H1 (cell line): ENCODE measurements at regions not wholly inside any gene's neighbourhood (a gene's known extent, or its start where the extent isn't known, plus 50 kb on each side); places are given as distances from the start of the nearest gene placed in this dataset.

Experiments
- CTCF ChIA-PET: fragments of 300-600 bp; sonication (Branson Sonifier 250); formaldehyde crosslinking; loops from one replicate; lab custom pipeline; 2021; ENCODE audit not compliant: partially characterized antibody; lab: Charles Lee
- POLR2A ChIA-PET: fragments of 300-600 bp; sonication (Branson Sonifier 250); formaldehyde crosslinking; loops from one replicate; lab custom pipeline; 2021; ENCODE audit warnings: inconsistent platforms; ENCODE audit not compliant: partially characterized antibody; lab: Charles Lee
- DNase-seq, 2 experiments: peaks; one replicate each; pipeline versions ENCODE4 v3.0.0 to v3.0.0-alpha.2; 2010 to 2022; ENCODE audit warnings: low spot score in 2 of 2, low read depth in 1 of 2, mixed read lengths in 1 of 2
- FAIRE-seq: peaks from 2 replicates; lab custom pipeline; 2011; peaks lifted over from hg19 to GRCh38; lab: Jason Lieb, UNC
- H2AFZ ChIP-seq: 2 replicates; pipeline ENCODE4 v1.8.1; 2012; ENCODE audit warnings: low read length, inconsistent platforms
- H2AK5ac ChIP-seq: 2 replicates; pipeline ENCODE4 v1.6.1; 2013; ENCODE audit warnings: low read depth, low read length
- H2BK120ac ChIP-seq: replicated peaks from 2 replicates; pipeline ENCODE3; 2013; ENCODE audit warnings: low read depth, low read length, inconsistent platforms
- H2BK12ac ChIP-seq: 2 replicates; pipeline ENCODE4 v1.6.1; 2013; ENCODE audit warnings: low read depth, low read length
- H2BK15ac ChIP-seq: 2 replicates; pipeline ENCODE4 v1.6.1; 2013; ENCODE audit warnings: low read length
- H2BK20ac ChIP-seq: 2 replicates; pipeline ENCODE4 v1.6.1; 2013; ENCODE audit warnings: low read length
- H2BK5ac ChIP-seq: 2 replicates; pipeline ENCODE4 v1.6.1; 2013; ENCODE audit warnings: low read depth, low read length
- H3K14ac ChIP-seq: 2 replicates; pipeline ENCODE4 v1.6.1; 2013; ENCODE audit warnings: inconsistent platforms; ENCODE audit not compliant: insufficient read length
- H3K18ac ChIP-seq: 2 replicates; pipeline ENCODE4 v1.6.1; 2013; ENCODE audit warnings: low read length; ENCODE audit errors: extremely low read depth
- H3K23ac ChIP-seq: 2 replicates; pipeline ENCODE4 v1.6.1; 2013; ENCODE audit warnings: inconsistent platforms; ENCODE audit not compliant: insufficient read length
- H3K23me2 ChIP-seq: 2 replicates; pipeline ENCODE4 v1.6.1; 2013; ENCODE audit warnings: low read depth, low read length
- H3K27ac ChIP-seq: 2 replicates; pipeline ENCODE4 v1.6.1; 2011; ENCODE audit warnings: low read depth, low read length, inconsistent platforms
- H3K27me3 ChIP-seq, 4 experiments: replicated peaks in 1 of 4; 1 replicate in 1 of 4; 2 replicates in 3 of 4; pipeline versions ENCODE4 v1.6.1 to v1.8.1; 2011 to 2013; ENCODE audit warnings: low read length in 3 of 4, mild to moderate bottlenecking in 3 of 4, inconsistent platforms in 2 of 4, mixed read lengths in 2 of 4, moderate library complexity in 1 of 4; ENCODE audit not compliant: control insufficient read depth in 3 of 4, insufficient read depth in 3 of 4; ENCODE audit errors: extremely low read depth in 1 of 4
- H3K36me3 ChIP-seq, 4 experiments: 2 replicates each; pipeline versions ENCODE4 v1.6.1 to v1.8.1; 2011 to 2013; ENCODE audit warnings: mild to moderate bottlenecking in 4 of 4, low read length in 3 of 4, moderate library complexity in 2 of 4, control low read depth in 1 of 4, inconsistent platforms in 1 of 4; ENCODE audit not compliant: insufficient read depth in 4 of 4, control insufficient read depth in 2 of 4
- H3K4ac ChIP-seq: replicated peaks from 2 replicates; pipeline ENCODE3; 2013; ENCODE audit warnings: low read length, low read depth, mixed read lengths, inconsistent platforms; ENCODE audit not compliant: insufficient read length
- H3K4me1 ChIP-seq, 4 experiments: replicated peaks in 1 of 4; 1 replicate in 1 of 4; 2 replicates in 3 of 4; pipeline versions ENCODE4 v1.6.1 to v1.8.1; 2011 to 2013; ENCODE audit warnings: low read length in 3 of 4, inconsistent platforms in 2 of 4, mixed read lengths in 1 of 4; ENCODE audit not compliant: insufficient read depth in 4 of 4, control insufficient read depth in 3 of 4
- H3K4me2 ChIP-seq, 2 experiments: 2 replicates each; pipeline versions ENCODE4 v1.6.1 to v1.8.1; 2011 to 2013; ENCODE audit warnings: low read depth in 2 of 2, low read length in 2 of 2, control low read depth in 1 of 2, inconsistent platforms in 1 of 2, mild to moderate bottlenecking in 1 of 2; ENCODE audit not compliant: insufficient read depth in 1 of 2
- H3K4me3 ChIP-seq, 4 experiments: fragments of 200-600, 300-600 bp in 1 of 4; sonication (generic), shearing (Covaris generic), sonication (Bioruptor Twin) in 1 of 4; 2 replicates each; pipeline versions ENCODE4 v1.5.1 to v1.8.1; 2011 to 2016; ENCODE audit warnings: low read length in 4 of 4, low read depth in 3 of 4, control low read depth in 2 of 4, inconsistent platforms in 2 of 4, mild to moderate bottlenecking in 2 of 4, mixed read lengths in 1 of 4, moderate library complexity in 1 of 4; ENCODE audit not compliant: insufficient read depth in 2 of 4; ENCODE audit errors: extremely low read depth in 1 of 4
- H3K56ac ChIP-seq: replicated peaks from 2 replicates; pipeline ENCODE3; 2013; ENCODE audit warnings: low read depth, mild to moderate bottlenecking, mixed read lengths, low read length, inconsistent platforms; ENCODE audit not compliant: insufficient read length
- H3K79me1 ChIP-seq: 2 replicates; pipeline ENCODE4 v1.6.1; 2013; ENCODE audit warnings: low read depth, low read length, control low read depth
- H3K79me2 ChIP-seq, 2 experiments: 2 replicates each; pipeline versions ENCODE4 v1.6.1 to v1.8.1; 2012 to 2013; ENCODE audit warnings: low read length in 2 of 2, mild to moderate bottlenecking in 2 of 2, inconsistent platforms in 1 of 2; ENCODE audit not compliant: insufficient read depth in 2 of 2, control insufficient read depth in 1 of 2
- H3K9ac ChIP-seq, 4 experiments: replicated peaks in 1 of 4; 1 replicate in 1 of 4; 2 replicates in 3 of 4; pipeline versions ENCODE4 v1.6.1 to v1.8.1; 2011 to 2013; ENCODE audit warnings: low read depth in 3 of 4, low read length in 3 of 4, control low read depth in 2 of 4, mild to moderate bottlenecking in 2 of 4, moderate library complexity in 2 of 4, inconsistent platforms in 1 of 4; ENCODE audit errors: extremely low read depth in 1 of 4
- H3K9me3 ChIP-seq, 2 experiments: 2 replicates each; pipeline versions ENCODE4 v1.6.1 to v1.8.1; 2012 to 2013; ENCODE audit warnings: mild to moderate bottlenecking in 2 of 2, moderate library complexity in 2 of 2, control low read depth in 1 of 2, inconsistent platforms in 1 of 2, low read depth in 1 of 2, low read length in 1 of 2, mixed read lengths in 1 of 2; ENCODE audit not compliant: insufficient read depth in 2 of 2
- H4K20me1 ChIP-seq, 2 experiments: replicated peaks in 1 of 2; 2 replicates each; pipeline versions ENCODE3 to v1.8.1; 2011 to 2013; ENCODE audit warnings: inconsistent platforms in 2 of 2, low read length in 2 of 2, mild to moderate bottlenecking in 1 of 2; ENCODE audit not compliant: insufficient read depth in 2 of 2, control insufficient read depth in 1 of 2
- H4K5ac ChIP-seq: 2 replicates; pipeline ENCODE4 v1.6.1; 2013; ENCODE audit warnings: low read length, low read depth, mixed read lengths, inconsistent platforms; ENCODE audit not compliant: insufficient read length
- H4K8ac ChIP-seq: 2 replicates; pipeline ENCODE4 v1.8.0; 2013; ENCODE audit warnings: mild to moderate bottlenecking, moderate library complexity, low read length, inconsistent platforms; ENCODE audit not compliant: insufficient read depth; ENCODE audit errors: extremely low read depth
- H4K91ac ChIP-seq: replicated peaks from 2 replicates; pipeline ENCODE3; 2013; ENCODE audit warnings: low read length, mixed read lengths, inconsistent platforms; ENCODE audit not compliant: insufficient read length
- CHD2 ChIP-seq: IDR thresholded peaks from 2 replicates; pipeline ENCODE4 v1.6.1; 2012; ENCODE audit warnings: low read length, improper control_type of control experiment
- GABPA ChIP-seq: IDR thresholded peaks from 2 replicates; pipeline ENCODE4 v1.6.1; 2011; ENCODE audit warnings: mild to moderate bottlenecking, low read length, moderate library complexity, borderline replicate concordance; ENCODE audit not compliant: insufficient read depth
- JUN ChIP-seq: IDR thresholded peaks from 2 replicates; pipeline ENCODE4 v1.6.1; 2011; ENCODE audit warnings: low read depth, mild to moderate bottlenecking, improper control_type of control experiment, low read length
- NANOG ChIP-seq: IDR thresholded peaks from 2 replicates; pipeline ENCODE4 v1.6.1; 2011; ENCODE audit warnings: low read length, low read depth, mild to moderate bottlenecking, inconsistent platforms; ENCODE audit not compliant: insufficient read depth, poor library complexity, severe bottlenecking
- PHF8 ChIP-seq: fragments of 200-600 bp; sonication (generic); conservative IDR thresholded peaks from 2 replicates; pipeline ENCODE4 v1.7.1; 2012; ENCODE audit warnings: low read depth, mild to moderate bottlenecking, inconsistent platforms, low read length, moderate library complexity
- RAD21 ChIP-seq, 2 experiments: IDR thresholded peaks in 1 of 2; conservative IDR thresholded peaks in 1 of 2; 2 replicates each; pipeline ENCODE4 v1.6.1; 2011; ENCODE audit warnings: low read depth in 2 of 2, low read length in 2 of 2, improper control_type of control experiment in 1 of 2, inconsistent platforms in 1 of 2, mild to moderate bottlenecking in 1 of 2, moderate library complexity in 1 of 2
- SAP30 ChIP-seq: fragments of 300-600 bp; sonication (generic); IDR thresholded peaks from 2 replicates; pipeline ENCODE4 v1.7.1; 2012; ENCODE audit warnings: low read length, moderate library complexity, mild to moderate bottlenecking, inconsistent platforms; ENCODE audit not compliant: insufficient read depth, insufficient replicate concordance
- TBP ChIP-seq: IDR thresholded peaks from 2 replicates; pipeline ENCODE4 v1.6.1; 2011; ENCODE audit warnings: low read depth, low read length, improper control_type of control experiment
- WGBS, 2 experiments: shearing (Covaris generic) in 1 of 2; methylation state at CpG; one replicate each; pipeline versions ENCODE4 v1.1.6 to v1.1.7; 2013 to 2015; ENCODE audit warnings: low lambda C conversion rate in 2 of 2, mixed read lengths in 2 of 2, inconsistent platforms in 1 of 2, low coverage in 1 of 2, missing lambda C conversion rate in 1 of 2; ENCODE audit not compliant: insufficient replicate concordance in 2 of 2, insufficient coverage in 1 of 2, insufficient read length in 1 of 2; ENCODE audit errors: extremely low coverage in 1 of 2, missing lambda C conversion rate in 1 of 2; 5-methylcytosine and 5-hydroxymethylcytosine counted together

DNA sequence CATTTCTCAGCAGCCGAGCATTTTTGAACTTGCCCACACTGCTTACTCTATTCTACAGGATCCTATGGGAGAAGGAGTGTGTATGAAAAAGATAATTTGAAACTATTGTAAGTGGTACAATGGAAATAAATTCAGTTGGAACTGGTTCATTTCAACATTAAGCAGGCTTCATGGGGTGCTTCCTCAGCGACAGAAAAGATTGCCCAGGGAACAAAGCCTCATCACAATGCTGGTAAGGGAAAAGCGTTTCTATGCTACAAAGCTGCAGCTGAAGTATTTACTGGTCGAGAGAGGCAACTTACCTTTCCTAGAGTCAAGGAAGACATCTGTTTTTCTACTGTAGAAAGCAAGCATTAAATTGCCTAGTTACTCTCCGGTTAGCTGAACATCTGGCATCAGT lies 568.2 kb upstream of the ZP4 start:
- H3K9me3 ChIP-seq = no peaks in the 10 kb centered on the region; a peak in 1 of 4 replicates
- no peak overlapping the region for H2BK15ac ChIP-seq
- peaks cover 0 to 3% (median 0%) of the 10 kb centered on the region in 4 experiments; a peak in 1 of 7 replicates for H3K4me1 ChIP-seq
- no peak overlapping the region for H4K91ac ChIP-seq
- TF ChIP-seq TBP (no peak), RAD21 (IDR thresholded peaks at IDR 0.05 in 1 of 2, conservative IDR thresholded peaks at IDR 0.05 in 1 of 2; ENCODE audit: low read depth in 2 of 2, low read length in 2 of 2) (no peak), SAP30 (no peak), GABPA (no peak), JUN (no peak), PHF8 (no peak), NANOG (no peak), CHD2 (no peak)
- H4K20me1 ChIP-seq = no peaks in the 10 kb centered on the region
- no peak overlapping the region for H2BK12ac ChIP-seq
- no peak for DNase-seq
- no peak overlapping the region for H3K9ac ChIP-seq
- no peaks in the 10 kb centered on the region for H3K36me3 ChIP-seq
- no peak overlapping the region for H3K23ac ChIP-seq
- no peak for FAIRE-seq
- no peak overlapping the region for H3K4me3 ChIP-seq
- no peak overlapping the region for H3K18ac ChIP-seq
- no peaks in the 10 kb centered on the region for H3K79me1 ChIP-seq
- ChIA-PET CTCF (interaction anchor here (1.4 kb wide), 1 partner anchor 607 kb away, joined by 3 read pairs; no protein-coding TSS in a partner anchor), POLR2A (interaction anchor here (0.6 kb wide), 1 partner anchor 53 kb away, joined by 3 read pairs; no protein-coding TSS in a partner anchor)
- H2BK5ac ChIP-seq = no peak overlapping the region
- peak overlapping the region; percentile 15 for H4K5ac ChIP-seq
- WGBS, 2 experiments = 58% methylated on average over 5 of the region's 5 CpGs; no CpG with 5 or more reads in 1 of the 2 experiments
- H3K79me2 ChIP-seq = no peaks in the 10 kb centered on the region
- H2AFZ ChIP-seq = peak overlapping the region; percentile 91
- H3K56ac ChIP-seq = no peak overlapping the region
- no peaks in the 10 kb centered on the region for H3K27me3 ChIP-seq
- no peaks in the 10 kb centered on the region for H3K23me2 ChIP-seq
- no peak overlapping the region for H3K4ac ChIP-seq
- no peak overlapping the region for H2BK20ac ChIP-seq
- no peak overlapping the region for H3K4me2 ChIP-seq
- H2AK5ac ChIP-seq = no peak overlapping the region
- no peak overlapping the region for H2BK120ac ChIP-seq
- no peak overlapping the region for H3K27ac ChIP-seq
- no peak overlapping the region for H4K8ac ChIP-seq
- H3K14ac ChIP-seq = no peak overlapping the region
